Esophagus squamous epithelium (tissue), 4 donors: ENCODE measurements at regions not wholly inside any gene's neighbourhood (a gene's known extent, or its start where the extent isn't known, plus 50 kb on each side); places are given as distances from the start of the nearest gene placed in this dataset.

ENCODE experiments used
- POLR2A ChIP-seq, 4 donors: fragments of 450-650 bp; IDR thresholded peaks; one replicate each; pipeline ENCODE4 v1.6.1; 2017; ENCODE audit warnings: antibody characterized with exemption in 4 of 4, mild to moderate bottlenecking in 4 of 4, moderate library complexity in 3 of 4
- TF ChIP-seq, protein P1 (sequence below), 6 experiments: fragments of 450-650 bp in 4 of 6; fragments of 200-600 bp in 2 of 6; sonication (generic) in 2 of 6; IDR thresholded peaks; one replicate each; pipeline ENCODE4 v1.5.1; 2016 to 2019; ENCODE audit warnings: antibody characterized with exemption in 6 of 6, mild to moderate bottlenecking in 4 of 6, moderate library complexity in 4 of 6

DNA sequence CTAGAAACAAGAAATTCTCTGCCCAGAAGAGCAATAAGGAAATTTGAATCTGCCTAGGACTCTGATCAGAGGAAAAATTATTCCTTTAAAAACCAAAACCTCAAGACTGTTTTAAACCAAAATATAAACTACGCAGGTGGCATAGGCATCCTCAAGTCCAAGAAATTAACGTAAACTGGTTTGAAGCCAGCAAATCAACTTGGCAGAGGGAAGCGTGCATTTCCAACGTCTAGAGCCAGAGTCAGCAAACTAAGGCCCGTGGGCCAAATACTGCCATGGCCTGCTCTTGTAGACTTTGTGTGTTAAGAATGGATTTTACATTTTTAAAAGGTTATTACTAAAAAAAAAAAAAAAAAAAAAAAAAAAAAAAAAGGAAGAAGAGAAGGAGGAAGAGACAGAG is 67.8 kb upstream of the VTCN1 start:
- TF ChIP-seq POLR2A (IDR thresholded peaks at IDR 0.05) = no peak
- TF ChIP-seq, protein P1, sequence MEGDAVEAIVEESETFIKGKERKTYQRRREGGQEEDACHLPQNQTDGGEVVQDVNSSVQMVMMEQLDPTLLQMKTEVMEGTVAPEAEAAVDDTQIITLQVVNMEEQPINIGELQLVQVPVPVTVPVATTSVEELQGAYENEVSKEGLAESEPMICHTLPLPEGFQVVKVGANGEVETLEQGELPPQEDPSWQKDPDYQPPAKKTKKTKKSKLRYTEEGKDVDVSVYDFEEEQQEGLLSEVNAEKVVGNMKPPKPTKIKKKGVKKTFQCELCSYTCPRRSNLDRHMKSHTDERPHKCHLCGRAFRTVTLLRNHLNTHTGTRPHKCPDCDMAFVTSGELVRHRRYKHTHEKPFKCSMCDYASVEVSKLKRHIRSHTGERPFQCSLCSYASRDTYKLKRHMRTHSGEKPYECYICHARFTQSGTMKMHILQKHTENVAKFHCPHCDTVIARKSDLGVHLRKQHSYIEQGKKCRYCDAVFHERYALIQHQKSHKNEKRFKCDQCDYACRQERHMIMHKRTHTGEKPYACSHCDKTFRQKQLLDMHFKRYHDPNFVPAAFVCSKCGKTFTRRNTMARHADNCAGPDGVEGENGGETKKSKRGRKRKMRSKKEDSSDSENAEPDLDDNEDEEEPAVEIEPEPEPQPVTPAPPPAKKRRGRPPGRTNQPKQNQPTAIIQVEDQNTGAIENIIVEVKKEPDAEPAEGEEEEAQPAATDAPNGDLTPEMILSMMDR (IDR thresholded peaks at IDR 0.05) = no peak
